ENCODE measurements at regions not wholly inside any gene's neighbourhood (a gene's known extent, or its start where the extent isn't known, plus 50 kb on each side); places are given as distances from the start of the nearest gene placed in this dataset.

DNA sequence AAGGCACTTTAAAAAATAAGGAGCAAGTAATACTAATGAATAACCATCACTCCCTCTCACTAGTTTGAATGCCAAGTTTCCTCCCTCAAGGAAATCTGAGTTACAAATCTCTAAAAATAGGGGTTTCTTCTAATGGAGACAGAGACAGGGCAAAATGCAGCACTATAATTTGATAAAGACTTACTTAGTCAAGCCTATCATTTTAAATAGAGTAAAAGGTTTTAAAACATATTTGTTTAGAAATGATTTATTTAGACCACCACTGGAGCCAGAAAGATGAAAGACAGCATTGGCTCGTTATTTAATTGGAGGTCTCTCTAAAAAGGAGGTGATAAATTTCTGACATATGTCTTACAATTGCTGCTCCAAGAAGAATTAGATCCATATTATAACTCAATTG, 228.7 kb downstream of the TLE1 start:
- TF ChIP-seq, protein P1, sequence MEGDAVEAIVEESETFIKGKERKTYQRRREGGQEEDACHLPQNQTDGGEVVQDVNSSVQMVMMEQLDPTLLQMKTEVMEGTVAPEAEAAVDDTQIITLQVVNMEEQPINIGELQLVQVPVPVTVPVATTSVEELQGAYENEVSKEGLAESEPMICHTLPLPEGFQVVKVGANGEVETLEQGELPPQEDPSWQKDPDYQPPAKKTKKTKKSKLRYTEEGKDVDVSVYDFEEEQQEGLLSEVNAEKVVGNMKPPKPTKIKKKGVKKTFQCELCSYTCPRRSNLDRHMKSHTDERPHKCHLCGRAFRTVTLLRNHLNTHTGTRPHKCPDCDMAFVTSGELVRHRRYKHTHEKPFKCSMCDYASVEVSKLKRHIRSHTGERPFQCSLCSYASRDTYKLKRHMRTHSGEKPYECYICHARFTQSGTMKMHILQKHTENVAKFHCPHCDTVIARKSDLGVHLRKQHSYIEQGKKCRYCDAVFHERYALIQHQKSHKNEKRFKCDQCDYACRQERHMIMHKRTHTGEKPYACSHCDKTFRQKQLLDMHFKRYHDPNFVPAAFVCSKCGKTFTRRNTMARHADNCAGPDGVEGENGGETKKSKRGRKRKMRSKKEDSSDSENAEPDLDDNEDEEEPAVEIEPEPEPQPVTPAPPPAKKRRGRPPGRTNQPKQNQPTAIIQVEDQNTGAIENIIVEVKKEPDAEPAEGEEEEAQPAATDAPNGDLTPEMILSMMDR (IDR thresholded peaks at IDR 0.05), result no peak
- TF ChIP-seq POLR2A (IDR thresholded peaks at IDR 0.05), result no peak
